Head of caudate nucleus (tissue), 42 donors: ENCODE measurements at regions not wholly inside any gene's neighbourhood (a gene's known extent, or its start where the extent isn't known, plus 50 kb on each side); places are given as distances from the start of the nearest gene placed in this dataset.

Source experiments
- DNase-seq, 42 donors: peaks; one replicate each; pipeline versions ENCODE4 v3.0.0 to v3.0.0-alpha.2; 2020 to 2021; ENCODE audit warnings: mixed read lengths in 7 of 42
- intact Hi-C: fragments of 100-400 bp; cut with DNase I; formaldehyde crosslinking; loops from one replicate; pipeline ENCODE4 v1.15.0; 2022

GRCh38 chr14:61621444-61621843 lies 73.9 kb upstream of the HIF1A start:
- DNase-seq = no peak
- intact Hi-C loops = no loop called here

- intact Hi-C loops = no loop called here
- no peak for DNase-seq
Measured at GRCh38 chr14:61622051-61622450, 73.3 kb upstream of the HIF1A start.

- no peak for DNase-seq
- intact Hi-C loops = no loop called here
Measured at GRCh38 chr14:61623927-61624326, 71.4 kb upstream of the HIF1A start.

- DNase-seq = peak in 1 of 42 donors; percentile 47
- intact Hi-C loops = no loop called here
Measured at GRCh38 chr14:61625165-61625564, 70.1 kb upstream of the HIF1A start.

- no peak for DNase-seq
Measured at GRCh38 chr14:61627612-61628011, 67.7 kb upstream of the HIF1A start.

GRCh38 chr14:61628016-61628725 lies 67.1 kb upstream of the HIF1A start:
- intact Hi-C loops = no loop called here
- peak in 4 of 42 donors; percentile 11 to 47 (median 32) for DNase-seq

More at GRCh38 chr14:61627612-61628011, 67.7 kb upstream of the HIF1A start:
- intact Hi-C loops = no loop called here

GRCh38 chr14:61630399-61631044 lies 64.8 kb upstream of the HIF1A start:
- intact Hi-C loops = no loop called here
- DNase-seq = no peak

- no peak for DNase-seq
- intact Hi-C loops = no loop called here
Measured at GRCh38 chr14:61631045-61631687, 64.1 kb upstream of the HIF1A start.

GRCh38 chr14:61632401-61632800 lies 62.9 kb upstream of the HIF1A start:
- intact Hi-C loops = no loop called here
- DNase-seq = no peak

- intact Hi-C loops = no loop called here
- no peak for DNase-seq
Measured at GRCh38 chr14:61632807-61633206, 62.5 kb upstream of the HIF1A start.

- no peak for DNase-seq
- intact Hi-C loops = no loop called here
Measured at GRCh38 chr14:61636291-61636690, 59.0 kb upstream of the HIF1A start.

- DNase-seq = no peak
- intact Hi-C loops = no loop called here
Measured at GRCh38 chr14:61636779-61637178, 58.5 kb upstream of the HIF1A start.

GRCh38 chr14:61638595-61639387 lies 56.5 kb upstream of the HIF1A start:
- intact Hi-C loops = no loop called here
- no peak for DNase-seq

- intact Hi-C loops = no loop called here
- DNase-seq = peak in 12 of 42 donors; percentile 6 to 39 (median 14)
Measured at GRCh38 chr14:61640158-61641136, 54.9 kb upstream of the HIF1A start.

GRCh38 chr14:61641914-61642613 lies 53.2 kb upstream of the HIF1A start:
- intact Hi-C loops = no loop called here
- no peak for DNase-seq

- intact Hi-C loops = no loop called here
- no peak for DNase-seq
Measured at GRCh38 chr14:61642614-61642982, 52.7 kb upstream of the HIF1A start.

- no peak for DNase-seq
- intact Hi-C loops = no loop called here
Measured at GRCh38 chr14:61643555-61643954, 51.8 kb upstream of the HIF1A start.

- intact Hi-C loops = no loop called here
- no peak for DNase-seq
Measured at GRCh38 chr14:61644175-61644574, 51.1 kb upstream of the HIF1A start.
